GM19239 (cell line): ENCODE measurements at regions not wholly inside any gene's neighbourhood (a gene's known extent, or its start where the extent isn't known, plus 50 kb on each side); places are given as distances from the start of the nearest gene placed in this dataset.

Source experiments
- DNase-seq: peaks from one replicate; pipeline ENCODE4 v3.0.0; 2011; ENCODE audit warnings: low spot score; ENCODE audit not compliant: insufficient read length
- FAIRE-seq: peaks from 2 replicates; lab custom pipeline; 2011; peaks lifted over from hg19 to GRCh38; lab: Jason Lieb, UNC

DNA sequence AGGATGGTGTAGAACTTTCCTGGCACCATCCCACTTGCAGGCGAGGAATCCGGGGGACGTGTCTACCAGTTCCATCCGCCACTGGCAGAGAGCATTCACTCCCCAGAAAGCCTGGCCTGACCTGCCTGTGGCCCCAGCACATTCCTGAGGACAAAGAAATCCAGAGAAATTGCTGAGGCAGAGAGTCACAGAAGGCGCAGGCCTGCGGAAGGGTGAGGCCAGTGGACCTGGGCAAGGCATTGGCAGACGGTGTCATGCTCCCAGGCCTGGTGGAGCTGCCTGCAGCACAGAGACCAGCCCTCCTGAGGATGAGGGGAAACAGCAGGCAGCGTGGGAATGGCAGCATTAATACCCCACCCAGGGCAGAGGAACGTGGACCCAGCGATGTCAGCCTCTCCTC is 81.2 kb upstream of the F3 start:
- FAIRE-seq: no peak
- no peak for DNase-seq

DNA sequence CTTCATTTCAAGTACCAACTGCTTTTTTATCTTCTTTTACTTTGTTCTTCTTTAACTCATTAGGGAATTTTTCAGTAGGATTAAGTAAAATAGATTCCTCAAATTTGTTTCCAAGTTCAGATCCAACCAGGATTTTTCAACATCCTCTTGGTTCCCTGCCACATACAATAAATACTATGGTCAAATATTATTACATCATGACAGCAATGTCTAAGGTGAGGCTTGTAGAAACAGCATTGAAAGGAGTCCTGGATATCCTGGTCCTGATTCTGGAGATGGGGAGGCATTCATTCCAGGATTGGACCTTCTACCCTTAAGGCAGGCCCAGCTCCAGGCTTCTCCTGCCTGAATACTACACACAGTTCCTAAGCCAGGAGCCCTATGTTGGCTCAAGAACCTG is 80.2 kb upstream of the F3 start:
- FAIRE-seq (no peak), DNase-seq (no peak)

DNA sequence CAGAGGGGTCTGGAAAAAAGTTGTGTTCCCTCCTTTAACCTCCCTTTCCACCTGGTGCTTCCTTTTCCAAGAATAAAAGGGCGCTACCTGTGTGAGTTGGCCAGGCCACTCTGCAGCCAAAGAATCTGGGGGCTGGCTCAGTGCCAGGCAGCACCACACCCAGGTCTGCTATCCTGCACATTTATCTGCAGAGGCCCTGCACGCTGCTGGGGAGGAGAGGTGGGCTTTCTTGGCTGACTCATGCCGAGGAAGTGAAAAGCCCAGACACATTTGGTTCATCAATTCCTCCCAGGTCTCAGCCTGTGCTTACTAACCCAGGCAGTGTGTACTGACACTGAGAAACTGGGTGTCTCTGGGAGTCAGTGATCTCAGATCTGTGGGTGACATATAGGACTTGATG is 79.8 kb upstream of the F3 start:
- FAIRE-seq (no peak), DNase-seq (no peak)

DNA sequence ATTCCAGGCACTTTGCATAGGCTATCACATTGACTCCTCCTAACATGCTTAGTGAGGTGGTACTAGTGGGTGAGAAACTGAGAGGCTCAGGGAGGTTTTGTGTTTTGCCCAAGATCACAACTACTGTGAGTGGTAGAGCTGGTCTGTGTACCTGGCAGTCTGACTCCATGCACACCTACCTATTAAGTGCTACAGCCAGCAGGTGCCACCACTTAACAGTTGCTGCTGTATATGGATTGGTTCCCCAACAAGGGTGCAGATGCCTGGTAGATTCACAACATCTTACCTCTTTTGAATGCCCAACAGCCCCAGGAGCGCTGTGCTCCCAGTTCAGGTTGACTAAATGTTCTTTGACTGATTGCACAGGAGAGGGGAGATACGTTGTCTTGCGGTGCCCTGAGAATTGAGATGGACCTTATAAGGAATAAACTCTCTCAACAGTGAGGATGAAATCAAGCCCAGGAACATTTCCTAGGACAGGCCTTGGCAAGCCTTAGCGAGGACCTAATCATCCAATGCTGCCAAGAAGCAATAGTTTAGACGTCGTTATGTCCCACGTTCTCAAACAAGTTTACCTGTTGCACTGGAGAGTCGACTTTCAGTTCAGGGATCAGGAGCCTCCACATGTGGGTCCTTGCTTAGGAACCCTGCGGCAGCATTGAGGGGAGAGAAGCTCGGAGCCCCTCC is 78.9 kb upstream of the F3 start:
- FAIRE-seq: no peak
- DNase-seq: no peak

DNA sequence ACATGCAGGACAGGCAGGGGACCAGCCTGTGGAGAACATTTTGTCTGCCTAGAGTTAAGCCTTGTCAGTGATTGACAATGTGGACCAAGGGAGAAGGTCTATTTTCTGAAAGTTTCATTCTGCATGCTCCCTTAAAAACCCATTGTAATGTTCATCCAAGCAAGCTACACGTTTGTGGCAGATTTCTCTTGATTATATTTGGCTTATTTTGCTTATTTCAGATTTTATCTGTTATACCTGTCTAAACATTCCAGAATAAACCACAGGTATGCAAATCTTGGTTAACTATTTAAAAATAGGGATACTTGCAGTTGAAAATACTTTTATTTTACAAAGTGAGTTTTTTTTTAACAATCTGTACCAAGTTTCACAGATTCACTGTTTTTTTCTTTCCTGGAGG is 78.2 kb upstream of the F3 start:
- no peak for FAIRE-seq
- DNase-seq: no peak

DNA sequence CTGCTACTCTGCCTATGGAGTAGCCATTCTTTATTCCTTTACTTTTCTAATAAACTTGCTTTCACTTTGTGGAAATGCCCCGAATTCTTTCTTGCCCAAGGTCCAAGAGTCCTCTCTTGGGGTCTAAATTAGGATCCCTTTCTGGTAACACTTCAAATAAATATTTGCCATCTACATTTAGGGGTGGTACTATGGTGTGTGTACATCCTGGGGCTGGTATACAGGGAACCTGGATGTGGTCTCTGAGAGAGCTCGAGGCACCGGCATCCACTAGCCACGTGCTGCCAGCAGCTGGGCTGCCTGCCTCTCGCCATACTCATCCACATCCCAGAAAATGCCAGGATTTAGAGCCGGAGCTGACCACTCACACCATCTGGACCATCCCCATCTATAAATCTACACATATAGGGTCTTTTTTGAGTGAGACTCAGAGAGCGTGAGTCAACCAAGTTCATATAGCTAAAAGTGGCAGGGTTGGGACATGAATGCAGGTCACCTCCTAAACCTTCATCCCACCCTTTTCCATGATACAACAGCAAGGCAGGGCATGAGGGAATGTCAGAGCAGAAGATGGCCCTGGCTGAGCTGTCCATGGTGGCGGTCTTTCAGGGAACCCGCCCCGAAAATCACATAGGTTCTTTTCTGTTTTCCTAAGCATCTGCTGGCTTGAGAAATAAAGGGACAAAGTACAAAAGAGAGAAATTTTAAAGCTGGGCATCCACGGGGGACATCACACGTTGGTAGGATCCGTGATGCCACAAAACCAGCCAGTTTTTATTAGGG is 76.6 kb upstream of the F3 start:
- DNase-seq (no peak), FAIRE-seq (no peak)

DNA sequence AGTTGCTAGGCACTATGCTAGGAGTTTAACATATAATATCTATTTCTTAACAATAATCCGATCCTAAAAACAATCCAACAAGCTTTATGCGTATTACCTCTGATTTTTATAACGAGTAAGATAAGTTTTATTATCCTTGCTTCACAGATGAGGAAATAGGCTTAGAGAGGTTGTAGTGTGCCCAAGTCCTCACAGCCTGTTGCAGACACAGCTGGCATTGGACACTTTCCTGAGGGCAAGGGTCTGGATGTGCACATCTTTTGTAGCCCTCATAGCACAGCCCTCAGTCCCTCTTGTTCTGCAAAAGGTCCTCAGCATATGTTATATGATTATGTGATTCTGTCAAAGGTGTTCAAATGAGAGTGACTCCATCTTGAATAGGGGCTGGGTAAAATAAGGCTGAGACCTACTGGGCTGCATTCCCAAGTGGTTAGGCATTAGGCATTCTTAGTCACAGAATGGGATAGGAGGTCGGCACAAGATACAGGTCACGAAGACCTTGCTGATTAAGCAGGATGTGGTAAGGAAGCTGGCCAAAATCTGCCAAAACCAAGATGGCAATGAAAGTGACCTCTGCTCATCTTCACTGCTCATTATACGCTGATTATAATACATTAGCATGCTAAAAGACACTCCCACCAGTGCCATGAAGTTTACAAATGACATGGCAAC is 75.7 kb upstream of the F3 start:
- FAIRE-seq: no peak

DNA sequence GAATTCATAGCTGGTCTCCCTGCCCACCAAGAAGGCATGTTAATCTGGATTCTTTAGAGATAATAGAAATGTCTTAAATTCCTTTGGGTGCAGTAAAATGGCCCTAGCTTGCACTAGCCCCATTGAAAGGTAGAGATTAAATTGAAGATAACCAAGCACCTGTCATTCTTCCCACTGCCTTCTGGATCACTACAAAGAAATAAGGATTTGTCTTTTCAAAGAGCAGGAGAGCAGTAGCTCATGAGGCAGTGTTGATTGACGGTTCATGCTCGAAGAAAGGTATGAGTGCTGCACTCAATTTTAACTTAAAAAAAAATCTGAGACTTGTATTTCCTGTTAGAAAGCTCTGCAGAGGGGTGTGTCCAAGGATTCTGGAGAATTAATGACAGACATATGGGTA is 74.9 kb upstream of the F3 start:
- no peak for FAIRE-seq
- no peak for DNase-seq

More for the DNA sequence above, 75.7 kb upstream of the F3 start:
- DNase-seq: no peak

DNA sequence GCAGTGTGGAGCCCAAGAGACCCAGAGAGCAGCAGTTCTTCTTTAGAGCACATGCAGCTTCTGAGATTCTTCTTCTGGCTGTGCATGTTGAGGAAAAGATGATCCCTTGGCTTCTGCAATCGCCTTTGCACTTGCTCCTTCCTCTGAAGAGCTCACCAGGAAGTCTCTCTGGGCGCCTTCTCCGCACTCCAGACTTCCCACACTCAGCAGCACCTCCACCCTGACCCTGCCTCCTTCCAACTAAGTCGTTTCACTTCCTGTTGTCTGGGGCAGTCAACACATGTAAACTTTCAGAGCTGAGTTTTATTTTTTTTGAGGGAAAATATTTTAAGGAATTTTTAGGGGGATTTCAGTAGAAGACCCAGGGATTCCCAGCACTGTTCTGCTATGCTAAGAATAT is 73.4 kb upstream of the F3 start:
- no peak for DNase-seq
- no peak for FAIRE-seq

DNA sequence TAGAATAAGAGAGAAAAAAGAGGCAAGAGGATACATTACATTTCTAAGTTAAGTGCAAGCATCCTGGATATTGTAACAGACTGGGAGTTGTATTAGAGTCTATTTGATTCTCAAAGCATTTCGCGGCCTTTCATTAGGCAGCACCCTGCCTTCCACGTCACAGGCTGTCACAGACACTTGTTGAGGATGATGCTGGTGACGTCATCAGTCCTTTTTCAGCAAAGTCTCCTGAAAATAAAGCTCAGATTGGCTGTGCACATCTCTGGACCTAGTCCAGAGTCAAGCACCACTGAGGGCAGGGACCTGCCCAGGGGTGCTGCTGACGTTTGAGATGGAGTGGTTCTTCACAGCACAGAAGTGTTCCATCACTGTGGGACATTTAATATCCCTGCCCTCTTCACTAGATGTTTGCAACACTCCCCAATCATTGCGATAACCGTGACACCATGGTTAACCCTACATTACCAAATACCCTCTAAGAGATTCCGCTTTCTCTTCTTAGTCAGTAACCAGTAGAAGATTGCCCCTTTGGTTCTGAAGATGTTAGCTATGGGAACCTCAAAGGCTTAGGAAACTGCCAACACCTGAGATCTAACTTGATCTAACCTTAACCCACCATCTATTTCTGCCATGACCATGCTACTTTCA is 72.7 kb upstream of the F3 start:
- FAIRE-seq: no peak
- DNase-seq: no peak

DNA sequence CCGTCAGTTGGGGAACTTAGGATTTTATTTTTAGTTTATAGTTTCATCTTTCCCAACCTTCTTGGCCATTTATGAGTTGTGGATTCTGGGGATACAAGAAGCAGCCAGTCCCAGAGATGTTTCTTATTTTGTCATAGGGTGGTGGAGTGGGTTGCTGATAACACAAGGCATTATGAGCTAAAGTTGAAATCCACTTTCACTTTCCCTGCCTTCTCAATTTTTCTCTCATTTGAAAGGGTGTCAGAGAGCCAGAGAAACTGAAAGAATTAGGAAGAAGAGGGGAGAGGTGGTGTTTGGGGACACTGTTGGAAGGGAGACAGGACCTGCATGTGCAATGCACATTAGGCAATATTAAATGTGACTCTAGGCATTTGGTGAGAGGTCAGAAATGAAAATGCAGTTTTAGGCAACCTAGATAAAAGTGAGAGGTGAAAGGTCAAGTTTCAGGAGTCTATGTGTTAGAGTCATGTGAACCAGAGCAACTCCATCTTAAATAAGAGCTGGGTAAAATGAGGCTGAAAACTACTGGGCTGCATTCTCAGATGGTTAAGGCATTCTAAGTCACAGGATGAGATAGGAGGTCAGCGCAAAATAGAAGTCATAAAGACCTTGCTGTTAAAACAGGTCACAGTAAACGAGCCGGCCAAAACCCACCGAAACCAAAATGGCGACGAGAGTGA is 71.1 kb upstream of the F3 start:
- DNase-seq: no peak
- no peak for FAIRE-seq

GRCh38 chr1:94611681-94612475 is 70.3 kb upstream of the F3 start:
- no peak for DNase-seq
- FAIRE-seq: no peak

GRCh38 chr1:94609619-94610018 is 68.1 kb upstream of the F3 start:
- DNase-seq (no peak), FAIRE-seq (no peak)

DNA sequence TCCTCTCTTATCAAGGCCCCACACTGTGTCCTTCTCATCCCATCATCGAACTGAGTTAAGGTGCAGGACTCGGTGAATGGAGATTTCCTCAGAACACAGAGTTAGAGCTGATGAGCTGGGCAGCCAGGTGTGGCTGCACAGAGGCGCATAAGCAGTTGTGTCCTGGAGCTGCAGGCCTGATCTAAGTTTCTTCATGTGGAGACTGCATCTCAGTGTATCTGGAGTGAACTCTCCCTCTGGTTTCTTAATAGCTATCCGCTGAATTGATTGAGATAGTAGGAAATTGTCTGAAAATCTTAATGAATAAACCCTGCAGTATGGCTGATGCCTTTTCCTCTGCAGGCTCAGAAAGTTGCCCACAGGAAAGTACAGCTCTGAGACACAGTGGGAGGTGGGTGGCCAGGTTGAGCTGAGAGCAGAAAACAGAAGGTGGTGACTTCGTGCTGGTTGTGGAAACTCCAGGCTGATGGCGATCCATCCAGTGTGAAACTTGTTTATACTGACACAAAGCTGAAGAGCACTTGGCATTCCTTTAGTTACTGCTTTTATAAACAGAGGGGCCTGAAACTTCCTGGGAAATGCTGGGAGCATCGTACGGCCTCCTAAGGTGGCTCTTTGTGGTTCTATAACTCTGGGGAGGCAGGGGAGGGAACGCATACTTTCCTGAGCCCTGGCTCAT is 67.4 kb upstream of the F3 start:
- FAIRE-seq: no peak
- no peak for DNase-seq

DNA sequence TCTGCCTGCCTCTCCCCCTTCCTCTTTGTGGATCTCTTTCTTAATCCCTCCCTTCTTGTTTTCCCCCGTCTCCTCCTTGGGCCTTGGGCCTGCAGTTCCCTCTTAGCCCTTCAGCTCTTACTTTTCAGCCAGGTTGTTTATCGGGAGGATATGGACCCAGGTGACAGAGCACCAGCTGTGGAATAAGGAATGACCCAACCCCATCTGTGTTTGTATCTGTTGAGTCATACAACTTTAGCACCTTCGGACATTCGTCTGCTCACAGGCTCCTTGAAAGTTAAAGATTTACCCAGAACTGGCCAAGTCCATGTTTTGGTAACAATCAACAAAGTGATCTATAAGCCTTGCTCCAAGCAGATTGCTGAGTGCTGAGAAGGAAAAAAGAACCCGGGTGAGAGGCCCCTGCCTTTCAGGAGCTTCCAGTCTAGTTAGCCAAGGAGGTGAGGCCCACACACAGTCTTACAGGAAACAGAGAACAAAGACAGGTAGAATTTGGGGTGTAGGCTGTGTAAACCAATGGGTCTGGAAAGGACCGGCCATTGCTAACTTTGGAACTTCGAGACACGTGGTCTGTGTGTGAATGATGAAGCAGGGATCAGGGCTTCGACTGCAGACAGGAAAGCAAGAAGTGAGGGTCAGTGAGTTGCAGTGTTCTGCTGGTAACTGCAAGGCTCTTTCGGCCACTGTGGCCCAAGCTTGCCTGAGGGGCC is 66.7 kb upstream of the F3 start:
- FAIRE-seq: no peak
- no peak for DNase-seq

DNA sequence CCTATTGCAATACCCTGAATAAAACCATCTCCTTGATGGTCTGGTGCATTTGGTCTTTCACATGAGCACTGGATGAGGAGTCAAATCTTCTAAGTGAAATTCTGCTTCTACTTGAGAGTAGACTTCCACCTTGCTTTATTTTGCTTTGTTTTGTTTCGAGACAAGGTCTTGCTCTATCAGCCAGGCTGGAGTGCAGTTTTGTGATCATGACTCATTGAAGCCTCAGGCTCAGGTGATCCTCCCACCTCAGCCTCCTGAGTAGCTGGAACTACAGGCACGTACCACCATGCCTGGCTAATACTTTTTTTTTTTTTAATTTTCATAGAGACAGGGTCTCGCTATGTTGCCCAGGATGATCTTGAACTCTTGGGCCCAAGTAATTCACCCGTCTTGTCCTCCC is 65.8 kb upstream of the F3 start:
- DNase-seq: no peak
- FAIRE-seq: no peak

GRCh38 chr1:94606471-94606870 is 64.9 kb upstream of the F3 start:
- DNase-seq (no peak), FAIRE-seq (no peak)

GRCh38 chr1:94603663-94604062 is 62.1 kb upstream of the F3 start:
- DNase-seq (no peak), FAIRE-seq (no peak)
